ENCODE measurements at regions not wholly inside any gene's neighbourhood (a gene's known extent, or its start where the extent isn't known, plus 50 kb on each side); places are given as distances from the start of the nearest gene placed in this dataset.

DNA sequence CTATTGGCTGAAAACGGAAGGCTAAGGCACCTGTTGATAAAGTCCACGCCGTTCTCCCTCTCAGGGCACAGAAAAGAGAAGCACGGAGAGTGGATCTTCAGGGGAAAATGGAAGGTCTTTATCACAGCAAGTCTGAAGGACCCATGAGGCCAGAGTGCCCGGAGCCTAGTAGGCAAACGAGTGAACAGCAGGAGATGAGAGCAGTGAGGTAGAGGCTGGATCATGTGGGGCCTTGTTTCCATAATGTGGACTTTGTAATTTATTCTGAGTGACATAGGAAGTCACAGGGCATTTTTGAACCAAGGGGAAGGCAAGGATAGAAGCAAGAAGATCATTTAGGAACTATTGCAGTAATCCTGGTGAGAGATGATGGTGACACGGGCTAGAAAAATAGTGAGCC is 287.2 kb upstream of the NRIP1 start:
- Histone ChIP-seq H3K36me3 (no peaks in the 10 kb centered on the region), H3K4me3 (no peak overlapping the region), H3K27ac (replicated peaks) (no peak overlapping the region), H3K27me3 (ENCODE audit: low read depth) (no peaks in the 10 kb centered on the region), H3K4me1 (peaks cover 5% of the 10 kb centered on the region), H3K9me3 (replicated peaks) (peaks cover 5% of the 10 kb centered on the region)
- no peak for DNase-seq
- TF ChIP-seq CTCF (IDR thresholded peaks at IDR 0.05; ENCODE audit: borderline replicate concordance): no peak
- intact Hi-C loops (cut with micrococcal nuclease): no loop called here

- DNase-seq: no peak
- Histone ChIP-seq H3K9me3 (replicated peaks) (peaks cover under 1% of the 10 kb centered on the region), H3K36me3 (no peaks in the 10 kb centered on the region), H3K27me3 (ENCODE audit: low read depth) (no peaks in the 10 kb centered on the region), H3K4me3 (no peak overlapping the region), H3K4me1 (peaks cover 5% of the 10 kb centered on the region), H3K27ac (replicated peaks) (no peak overlapping the region)
- intact Hi-C loops (cut with micrococcal nuclease): no loop called here
- TF ChIP-seq CTCF (IDR thresholded peaks at IDR 0.05; ENCODE audit: borderline replicate concordance): no peak
Observed at GRCh38 chr21:15353546-15353945, 288.7 kb upstream of the NRIP1 start.

GRCh38 chr21:15354516-15354915 is 289.7 kb upstream of the NRIP1 start:
- intact Hi-C loops (cut with micrococcal nuclease): no loop called here
- no peaks in the 10 kb centered on the region for H3K27me3 ChIP-seq (ENCODE audit: low read depth)
- no peak overlapping the region for H3K4me3 ChIP-seq
- no peak for TF ChIP-seq CTCF (IDR thresholded peaks at IDR 0.05; ENCODE audit: borderline replicate concordance)
- H3K27ac ChIP-seq (replicated peaks): no peak overlapping the region
- H3K9me3 ChIP-seq (replicated peaks): no peaks in the 10 kb centered on the region
- H3K36me3 ChIP-seq: no peaks in the 10 kb centered on the region
- no peak for DNase-seq
- peaks cover 5% of the 10 kb centered on the region for H3K4me1 ChIP-seq

DNA sequence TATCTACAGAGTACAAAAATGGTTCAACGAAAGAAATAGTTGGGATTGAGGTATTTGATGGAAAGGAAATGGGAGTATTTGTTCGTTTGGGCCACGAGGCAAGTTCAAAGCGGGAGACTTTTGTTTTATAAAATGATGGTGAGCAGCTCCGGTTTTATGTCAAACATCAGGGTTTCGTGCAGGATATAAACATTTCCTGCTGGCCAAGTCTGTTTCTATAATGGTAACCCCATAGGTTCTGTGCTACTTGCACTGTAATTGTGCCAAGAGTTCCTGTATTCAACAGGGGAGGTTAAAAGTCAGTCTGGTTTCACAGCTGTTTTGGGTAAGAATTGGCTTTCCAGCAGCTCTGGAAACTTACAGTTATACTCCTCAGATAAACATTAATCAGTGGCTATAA is 290.3 kb upstream of the NRIP1 start:
- no peak for DNase-seq
- intact Hi-C loops (cut with micrococcal nuclease): no loop called here
- Histone ChIP-seq H3K4me1 (peaks cover 5% of the 10 kb centered on the region), H3K27me3 (ENCODE audit: low read depth) (no peaks in the 10 kb centered on the region), H3K4me3 (no peak overlapping the region), H3K36me3 (no peaks in the 10 kb centered on the region), H3K9me3 (replicated peaks) (no peaks in the 10 kb centered on the region), H3K27ac (replicated peaks) (no peak overlapping the region)
- TF ChIP-seq CTCF (IDR thresholded peaks at IDR 0.05; ENCODE audit: borderline replicate concordance): no peak

GRCh38 chr21:15359251-15359650 is 294.5 kb upstream of the NRIP1 start:
- intact Hi-C loops (cut with micrococcal nuclease): no loop called here
- H3K36me3 ChIP-seq: no peaks in the 10 kb centered on the region
- no peak overlapping the region for H3K4me3 ChIP-seq
- H3K9me3 ChIP-seq (replicated peaks): no peaks in the 10 kb centered on the region
- H3K27ac ChIP-seq (replicated peaks): no peak overlapping the region
- DNase-seq: no peak
- TF ChIP-seq CTCF (IDR thresholded peaks at IDR 0.05; ENCODE audit: borderline replicate concordance): no peak
- peaks cover 5% of the 10 kb centered on the region for H3K4me1 ChIP-seq
- H3K27me3 ChIP-seq (ENCODE audit: low read depth): no peaks in the 10 kb centered on the region

- Histone ChIP-seq H3K9me3 (replicated peaks) (peaks cover 18% of the 10 kb centered on the region), H3K27ac (replicated peaks) (no peak overlapping the region), H3K36me3 (no peaks in the 10 kb centered on the region), H3K27me3 (ENCODE audit: low read depth) (no peaks in the 10 kb centered on the region), H3K4me1 (no peaks in the 10 kb centered on the region), H3K4me3 (no peak overlapping the region)
- intact Hi-C loops (cut with micrococcal nuclease): no loop called here
- no peak for TF ChIP-seq CTCF (IDR thresholded peaks at IDR 0.05; ENCODE audit: borderline replicate concordance)
- no peak for DNase-seq
Observed at GRCh38 chr21:15362458-15362857, 297.7 kb upstream of the NRIP1 start.

All from left ventricle myocardium inferior (tissue), 1 donor.